CD4-positive, alpha-beta T cell treated with Interleukin-21 for 1 hour (primary cell): ENCODE measurements at regions not wholly inside any gene's neighbourhood (a gene's known extent, or its start where the extent isn't known, plus 50 kb on each side); places are given as distances from the start of the nearest gene placed in this dataset.
"Not testable (repeated sequence)": the region's sequence is repeated elsewhere in the genome, so short reads cannot be mapped to it uniquely, and the experiment has no call there.

Source experiments
- DNase-seq: peaks from one replicate; pipeline ENCODE4 v3.0.0-alpha.2; 2020

DNA sequence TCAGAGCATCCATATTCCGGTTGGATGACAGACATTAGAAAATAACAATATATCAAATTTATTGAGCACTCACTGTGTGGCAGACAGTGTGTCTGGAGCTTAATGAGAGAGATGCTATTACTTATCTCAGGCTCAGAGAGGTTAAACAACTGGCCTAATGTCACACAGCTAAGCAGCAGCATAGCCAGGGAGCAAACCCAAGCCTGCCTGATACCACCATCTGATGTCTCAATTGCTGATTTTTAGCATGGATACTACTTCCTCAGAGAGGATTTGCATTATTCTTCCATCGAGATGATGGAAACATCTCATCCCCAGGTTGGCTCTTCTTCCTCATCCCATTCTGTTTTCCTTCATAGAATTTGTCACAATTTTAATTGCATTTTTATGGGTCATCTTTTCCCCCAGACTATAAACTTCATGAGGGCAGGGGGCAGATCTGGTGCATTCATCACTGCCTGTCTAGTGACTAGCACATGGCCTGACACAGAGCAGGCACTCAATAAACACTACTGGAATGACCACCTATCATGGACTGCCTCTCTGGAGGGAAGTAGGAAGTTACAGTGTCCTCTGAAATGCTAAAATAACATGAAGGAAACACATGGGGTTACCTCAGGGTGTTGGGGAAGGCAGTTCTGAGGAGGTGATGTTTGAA, 344.8 kb upstream of the CCL2 start:
- DNase-seq: no peak

DNA sequence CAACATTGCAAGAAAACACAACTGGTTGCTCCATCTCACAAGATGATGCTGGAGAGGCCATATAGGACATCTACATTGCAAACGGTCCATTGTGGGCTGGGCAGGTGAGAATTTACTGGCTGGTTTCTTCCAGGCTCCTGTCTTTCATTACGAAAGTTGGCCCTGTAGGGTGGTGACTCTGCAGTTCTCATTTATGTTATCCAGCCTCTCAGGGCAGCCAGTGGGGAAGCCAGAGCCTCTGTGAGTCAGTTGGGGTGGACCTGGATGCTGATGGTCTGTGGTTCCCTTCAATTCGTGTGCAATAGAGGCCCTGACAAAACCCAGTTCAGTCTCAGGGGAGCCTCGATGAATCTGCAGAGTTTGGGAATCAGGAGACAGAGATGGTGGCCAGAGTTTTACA, 341.0 kb upstream of the CCL2 start:
- no peak for DNase-seq

- DNase-seq: no peak
Observed at GRCh38 chr17:33922971-33923370, 332.1 kb upstream of the CCL2 start.

- DNase-seq: no peak
Observed at GRCh38 chr17:33924104-33924503, 331.0 kb upstream of the CCL2 start.

DNA sequence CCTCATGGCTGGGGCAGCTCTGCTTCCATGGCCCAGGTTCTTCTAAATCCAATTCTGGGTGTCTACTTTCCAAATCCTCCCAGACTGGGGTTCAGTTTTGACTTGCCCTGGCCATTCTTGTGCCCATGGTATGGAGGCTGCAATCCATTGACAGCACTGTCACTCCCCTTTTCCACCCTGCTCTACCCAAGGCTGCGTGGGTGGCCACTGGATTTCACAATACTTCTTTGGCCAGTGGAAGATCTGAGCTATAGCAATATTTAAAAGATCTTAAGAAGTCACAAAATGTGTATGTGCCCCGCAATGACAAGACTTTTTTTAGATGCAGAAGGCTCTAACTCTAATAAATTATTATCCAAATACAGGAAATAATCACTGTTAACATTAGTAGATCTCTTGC, 329.4 kb upstream of the CCL2 start:
- no peak for DNase-seq

GRCh38 chr17:33927732-33928133, 327.4 kb upstream of the CCL2 start:
- DNase-seq: no peak

DNA sequence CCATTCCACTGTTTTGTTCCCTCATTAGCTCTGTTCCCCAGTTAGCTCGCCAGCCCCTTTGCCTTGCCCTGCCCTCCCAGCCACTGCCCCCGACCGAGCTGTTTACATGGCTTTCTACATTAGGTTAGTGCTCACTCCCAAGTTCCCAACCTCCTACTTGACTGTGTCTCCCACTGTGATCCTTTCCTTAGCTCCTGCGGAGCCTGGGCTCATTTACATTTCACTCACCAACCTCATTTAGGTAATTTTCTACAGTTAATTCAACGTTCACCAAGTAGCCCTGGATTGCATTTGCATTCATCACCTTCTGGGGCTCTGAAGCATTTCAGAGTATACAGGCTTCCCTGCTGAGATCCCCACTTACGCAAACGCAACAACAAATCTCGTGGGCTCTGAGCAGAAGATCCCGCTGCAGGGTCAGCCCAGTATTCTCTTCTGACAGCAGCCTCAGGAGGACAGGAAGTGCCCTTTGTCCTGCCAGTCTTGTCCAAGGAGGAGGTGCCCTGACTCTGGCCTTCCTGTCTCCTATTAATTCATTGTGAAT, 325.8 kb upstream of the CCL2 start:
- no peak for DNase-seq

- DNase-seq: not testable (repeated sequence)
Observed at GRCh38 chr17:33931148-33931814, 323.8 kb upstream of the CCL2 start.

DNA sequence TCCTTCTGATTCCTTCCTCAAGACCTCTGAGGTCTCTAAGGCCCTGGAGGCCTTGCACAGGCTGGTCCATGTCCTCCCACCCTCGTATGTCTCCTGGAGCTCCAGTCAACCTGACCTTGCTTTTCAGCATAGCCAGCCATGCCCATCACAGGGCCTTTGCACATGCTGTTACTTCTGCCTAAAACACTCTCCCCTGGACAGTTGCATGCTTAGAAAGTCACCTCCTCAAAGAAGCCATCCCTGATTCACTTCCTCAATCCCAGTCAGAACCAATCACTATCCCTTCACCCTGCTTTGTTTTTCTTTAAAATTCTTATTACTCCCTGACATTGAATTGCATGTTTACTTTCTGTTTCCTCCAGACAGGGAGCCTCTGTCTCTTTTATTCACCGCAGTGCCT, 322.1 kb upstream of the CCL2 start:
- no peak for DNase-seq

DNA sequence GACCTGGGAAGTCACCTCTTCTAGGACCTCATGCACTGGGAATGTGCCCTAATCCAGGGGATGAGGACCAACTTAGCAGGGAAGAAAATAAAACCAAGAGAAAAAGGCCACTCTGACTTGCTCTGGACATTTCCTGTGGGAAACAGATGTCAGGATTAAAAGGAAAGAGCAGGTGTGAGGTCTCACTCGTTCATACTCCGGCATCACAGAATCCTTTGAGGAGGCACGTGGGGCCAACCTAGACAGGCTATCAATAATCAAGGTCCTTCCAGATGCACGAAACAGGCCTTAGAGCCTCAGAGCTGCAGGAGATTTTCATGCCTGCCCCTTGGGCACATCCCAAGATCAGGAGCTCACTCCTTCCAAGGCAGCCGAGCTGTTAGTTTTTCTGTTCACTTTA, 321.5 kb upstream of the CCL2 start:
- no peak for DNase-seq

GRCh38 chr17:33934696-33935095, 320.4 kb upstream of the CCL2 start:
- DNase-seq: no peak

DNA sequence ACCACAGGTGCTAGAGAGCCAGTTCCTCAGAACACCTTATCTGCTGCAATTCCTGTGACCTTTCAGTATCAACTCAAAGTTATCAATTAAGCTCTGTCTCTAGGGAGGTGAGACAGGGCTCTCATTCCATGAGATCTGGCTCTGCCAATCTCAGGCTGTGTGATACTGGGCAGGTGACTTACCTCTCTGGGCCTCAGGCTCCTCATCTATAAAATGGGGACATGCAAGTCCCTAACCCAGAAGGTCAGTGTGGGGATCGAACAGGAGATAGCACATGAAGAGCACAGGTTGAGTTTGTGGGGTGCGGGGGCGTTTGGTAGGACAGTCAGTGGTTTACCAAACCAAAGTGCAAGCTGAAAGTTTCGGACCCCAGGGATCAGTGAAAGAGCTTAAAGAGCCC, 319.3 kb upstream of the CCL2 start:
- DNase-seq: no peak

- DNase-seq: no peak
Observed at GRCh38 chr17:33936764-33937163, 318.3 kb upstream of the CCL2 start.

DNA sequence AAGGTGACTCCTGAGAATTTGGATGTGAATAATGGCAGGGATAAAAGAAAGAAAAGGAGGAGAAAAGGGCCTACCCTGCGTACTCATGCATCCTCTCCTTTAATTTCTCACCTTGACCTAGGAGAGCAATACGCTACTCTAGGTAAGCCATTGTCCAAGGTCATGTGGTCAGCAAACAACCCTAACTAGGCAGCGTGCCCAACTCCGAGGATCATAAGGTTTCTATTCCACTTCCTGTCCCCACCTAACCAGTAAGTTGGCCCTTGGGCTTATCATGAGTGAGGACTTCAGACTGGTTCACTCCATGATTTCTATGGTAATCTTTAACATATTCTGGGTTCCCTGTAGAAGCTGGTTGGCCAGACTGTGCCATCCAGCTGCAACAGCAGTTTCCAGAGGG, 315.1 kb upstream of the CCL2 start:
- DNase-seq: no peak

DNA sequence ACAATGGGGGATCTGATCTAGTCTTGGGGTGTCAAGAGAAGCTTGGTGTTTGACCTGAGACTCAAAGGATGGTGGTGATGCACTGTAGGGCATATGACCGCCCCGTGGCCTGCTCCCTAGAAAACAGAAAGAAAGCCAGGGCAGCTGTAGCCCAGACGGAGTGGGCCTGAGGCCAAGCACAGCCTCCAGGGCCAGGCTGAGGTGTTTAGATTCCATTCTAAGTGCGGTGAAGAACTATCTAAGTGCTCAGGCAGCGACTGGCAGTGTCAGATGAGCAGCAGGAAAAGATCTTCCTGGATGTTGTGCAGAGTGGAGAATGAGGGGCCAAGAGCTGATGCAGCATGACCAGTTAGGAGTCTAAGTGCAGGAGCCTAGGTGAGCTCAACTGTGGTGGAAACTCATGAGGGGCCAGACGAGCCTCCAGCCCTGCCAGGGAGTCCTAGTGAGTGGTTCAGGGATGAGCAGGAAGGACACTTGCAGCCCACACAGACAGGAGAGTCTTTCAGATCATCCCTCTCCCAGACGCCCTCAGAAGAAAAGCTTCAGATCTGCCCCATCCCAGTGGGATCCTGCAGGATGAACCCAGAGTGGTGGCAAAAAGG, 314.2 kb upstream of the CCL2 start:
- DNase-seq: no peak

DNA sequence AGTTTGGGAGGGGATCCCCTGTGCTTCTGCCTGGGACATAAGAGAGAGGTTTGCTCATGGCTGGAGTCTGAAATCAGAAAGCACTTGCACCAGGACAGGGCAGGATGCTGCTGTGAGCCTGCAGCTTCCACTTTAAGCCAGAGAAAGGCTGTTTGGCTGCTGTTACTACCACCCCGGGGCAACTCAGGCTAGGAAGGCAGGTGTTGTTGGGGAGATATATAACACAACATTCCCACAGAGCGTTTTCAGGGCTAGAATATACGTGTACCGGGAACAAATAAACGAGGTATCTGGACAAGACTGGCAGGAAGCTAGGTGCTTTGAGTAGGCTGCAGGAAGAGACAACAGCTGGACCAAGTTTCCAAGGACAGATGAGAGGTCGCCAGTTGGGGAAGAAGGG, 313.3 kb upstream of the CCL2 start:
- no peak for DNase-seq

- DNase-seq: no peak
Observed at GRCh38 chr17:33942414-33942813, 312.7 kb upstream of the CCL2 start.

DNA sequence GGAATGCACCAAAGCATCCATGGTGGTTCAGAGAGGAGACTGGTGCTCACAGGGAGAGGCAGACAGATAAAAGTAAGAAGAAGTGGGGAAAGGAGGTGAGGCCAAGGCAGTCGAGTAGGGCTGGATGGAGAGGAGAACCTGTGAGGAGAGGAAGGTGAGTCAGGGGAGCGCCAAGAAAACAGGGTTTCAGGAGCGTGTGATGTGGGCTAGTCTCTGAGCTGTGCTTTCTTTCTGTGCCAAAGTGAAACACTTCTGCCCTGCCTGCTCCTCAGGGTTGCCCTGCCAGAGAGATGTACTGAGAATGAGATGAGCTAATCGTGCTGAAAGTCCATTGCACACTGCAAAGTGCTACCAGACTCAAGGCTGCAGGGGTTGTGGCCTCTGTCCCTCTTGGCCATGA, 310.7 kb upstream of the CCL2 start:
- no peak for DNase-seq

- DNase-seq: no peak
Observed at GRCh38 chr17:33944826-33945225, 310.3 kb upstream of the CCL2 start.

DNA sequence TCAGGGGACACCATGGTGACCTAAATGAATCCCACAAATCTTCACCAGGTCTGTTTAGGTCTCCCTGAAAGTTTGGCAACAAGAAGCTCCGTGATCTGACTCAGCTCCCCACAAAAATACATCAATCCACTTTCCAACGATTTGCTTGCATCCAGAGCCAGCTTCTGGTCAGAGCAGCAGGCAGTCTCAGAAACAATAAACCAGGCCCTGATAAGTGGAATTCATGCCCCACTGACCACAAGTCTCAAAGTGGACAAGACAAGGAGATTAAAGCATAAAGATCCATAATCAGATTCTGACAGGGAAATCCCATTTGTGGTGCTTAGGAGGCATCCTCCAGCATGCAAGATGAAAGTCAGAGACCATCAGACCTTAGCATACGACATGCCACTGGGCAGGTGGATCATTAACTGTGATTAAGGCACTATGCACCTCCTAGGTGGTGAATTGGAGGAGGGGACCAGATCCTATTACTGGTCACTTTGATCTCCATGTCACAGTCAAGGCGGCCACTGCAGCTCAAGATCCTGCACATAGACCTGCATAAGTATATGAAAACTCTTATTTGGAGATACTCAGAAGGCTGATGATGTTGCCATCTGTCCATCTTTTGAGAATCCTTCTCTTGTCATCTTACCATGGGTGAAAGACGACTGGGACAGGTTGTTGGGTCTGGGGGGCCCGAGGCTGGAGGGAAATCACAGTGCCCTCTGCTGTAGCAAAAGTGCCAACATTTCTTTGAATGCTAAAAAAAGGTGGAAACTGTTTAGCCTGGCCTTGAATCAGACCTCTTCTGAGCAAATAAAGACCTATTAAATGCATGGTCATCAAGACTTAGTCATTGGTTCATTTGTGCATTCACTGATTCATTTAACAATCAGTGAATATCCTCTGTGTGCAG, 309.2 kb upstream of the CCL2 start:
- no peak for DNase-seq

DNA sequence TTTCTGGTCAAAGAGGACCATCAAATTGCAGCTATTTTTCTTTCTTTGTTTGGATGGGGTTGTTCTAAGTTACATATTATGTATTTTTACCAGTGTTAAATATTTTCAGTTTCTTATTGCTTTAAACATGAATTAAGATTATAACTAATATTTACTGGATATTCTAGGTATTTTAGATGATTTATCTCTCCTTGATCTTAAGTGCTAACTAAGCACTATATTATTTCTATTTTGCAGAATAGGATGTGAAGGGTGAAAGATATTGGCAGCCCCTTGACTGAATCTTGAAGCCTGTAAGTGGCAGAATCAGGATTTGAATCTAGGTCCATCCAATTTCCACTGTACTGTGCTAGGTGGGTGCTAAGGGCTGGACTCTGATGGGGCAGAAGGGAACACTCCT, 307.3 kb upstream of the CCL2 start:
- DNase-seq: no peak

DNA sequence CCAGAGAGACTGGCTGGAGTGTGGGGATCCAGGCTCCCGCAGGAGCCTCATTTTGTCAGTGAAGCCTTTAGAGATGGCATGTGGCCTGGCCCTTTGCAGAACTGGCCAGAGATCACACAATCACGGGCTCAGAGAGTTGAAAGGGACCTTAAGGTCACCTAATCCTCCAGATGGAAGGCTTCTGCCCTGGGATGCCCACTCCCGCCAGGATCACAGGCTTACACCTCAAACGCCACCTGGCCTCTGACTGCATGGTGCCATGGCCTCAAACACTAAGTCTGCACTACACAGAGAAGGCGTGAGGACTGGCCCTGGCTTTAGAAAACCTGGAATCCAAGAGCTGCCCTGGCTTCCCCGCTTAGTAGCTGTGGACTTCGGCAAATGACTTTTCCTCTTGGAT, 306.8 kb upstream of the CCL2 start:
- DNase-seq: no peak

GRCh38 chr17:33949100-33949499, 306.0 kb upstream of the CCL2 start:
- no peak for DNase-seq
